SIG-M5 treated with dmso at 0.1 percent for 504 hours (cell line): ENCODE measurements at regions not wholly inside any gene's neighbourhood (a gene's known extent, or its start where the extent isn't known, plus 50 kb on each side); places are given as distances from the start of the nearest gene placed in this dataset.
A peak's percentile ranks its signal among the peaks of the same experiment; 100 is the strongest.

ENCODE experiments used
- DNase-seq: peaks from one replicate; lab custom pipeline; 2025; ENCODE audit not compliant: unreplicated experiment; lab: John Stamatoyannopoulos, UW

DNA sequence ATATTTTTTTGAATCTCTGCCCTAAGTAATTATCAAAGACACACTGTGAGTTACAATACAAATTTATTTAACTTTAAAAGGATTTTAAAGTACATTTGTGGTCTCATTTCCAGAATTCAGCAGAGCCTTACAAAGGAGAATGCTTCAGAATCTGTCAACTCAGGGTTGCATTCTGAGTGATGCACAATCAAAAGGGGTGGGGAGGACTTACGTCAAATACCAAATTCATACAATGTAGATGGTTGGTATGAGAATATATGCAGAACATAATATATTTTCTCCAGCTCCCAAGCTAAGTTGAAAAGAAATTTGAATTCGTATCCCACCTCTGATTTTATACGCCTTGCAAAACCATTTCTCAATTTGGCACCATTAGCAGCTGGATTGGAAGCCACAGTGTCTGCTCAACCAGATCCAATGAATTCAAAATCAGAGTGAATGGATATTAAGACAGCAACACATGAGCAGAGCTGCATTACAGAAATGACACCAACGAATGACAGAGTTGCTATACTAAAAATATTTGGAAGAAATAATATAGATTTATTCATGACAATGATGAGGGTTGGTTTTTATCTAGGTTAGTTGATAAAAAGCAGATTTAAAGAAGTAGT lies 110.4 kb upstream of the CFAP20DC start:
- DNase-seq = no peak

DNA sequence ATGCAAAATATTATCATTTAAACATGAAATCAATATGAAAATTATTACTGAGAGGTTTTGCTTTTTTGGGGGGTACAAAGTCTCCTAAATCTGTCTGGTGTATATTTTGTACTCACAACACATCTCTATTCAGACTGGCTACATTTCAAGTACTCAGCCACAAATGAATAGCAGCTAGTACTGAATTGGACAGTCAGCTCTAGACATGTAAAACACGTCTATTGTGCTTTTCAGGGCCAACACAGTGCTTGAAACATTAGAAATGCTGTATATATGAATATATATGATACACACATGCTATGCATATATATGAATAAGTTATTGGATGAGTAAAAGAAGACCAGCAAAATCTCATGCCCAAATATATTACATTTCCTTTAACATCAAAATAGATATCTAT lies 103.8 kb upstream of the CFAP20DC start:
- no peak for DNase-seq

DNA sequence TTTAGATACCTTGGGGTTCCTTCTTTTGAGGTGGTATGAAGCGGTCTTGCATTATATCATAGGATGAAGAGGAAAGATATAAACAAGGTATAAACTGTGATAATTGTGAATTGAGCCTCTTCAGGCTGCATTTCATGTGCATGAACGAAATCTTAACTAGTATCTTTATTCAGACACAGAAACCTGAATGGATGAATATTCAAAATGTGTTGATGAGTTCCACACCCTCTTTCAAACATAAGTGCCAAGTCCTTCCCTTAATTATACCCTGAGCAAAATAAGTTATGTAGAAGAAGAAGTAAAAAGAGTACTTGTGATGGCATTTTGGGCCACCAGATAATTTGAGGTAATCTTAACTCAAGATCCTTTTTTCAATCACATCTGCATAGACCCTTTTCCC lies 103.1 kb upstream of the CFAP20DC start:
- DNase-seq = no peak

DNA sequence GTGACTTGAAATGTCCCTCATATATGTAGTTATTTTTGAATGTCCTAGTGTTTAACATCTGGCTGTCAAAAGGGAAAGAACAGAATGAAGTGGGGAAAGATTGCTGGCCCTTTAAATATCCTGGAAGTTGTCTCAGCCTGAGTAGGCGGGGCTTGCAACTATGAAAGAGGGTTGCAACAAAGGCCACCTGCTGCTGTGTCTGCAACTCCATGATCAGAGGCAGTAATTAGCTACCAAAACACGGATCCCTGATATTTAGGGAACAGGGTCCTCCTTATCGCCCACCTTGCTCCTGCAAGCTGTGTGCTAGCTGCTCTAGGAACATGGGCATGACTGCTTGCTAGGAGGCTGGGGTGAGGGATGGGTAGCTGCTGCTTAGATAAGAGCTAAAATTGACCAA lies 100.2 kb upstream of the CFAP20DC start:
- DNase-seq = no peak

DNA sequence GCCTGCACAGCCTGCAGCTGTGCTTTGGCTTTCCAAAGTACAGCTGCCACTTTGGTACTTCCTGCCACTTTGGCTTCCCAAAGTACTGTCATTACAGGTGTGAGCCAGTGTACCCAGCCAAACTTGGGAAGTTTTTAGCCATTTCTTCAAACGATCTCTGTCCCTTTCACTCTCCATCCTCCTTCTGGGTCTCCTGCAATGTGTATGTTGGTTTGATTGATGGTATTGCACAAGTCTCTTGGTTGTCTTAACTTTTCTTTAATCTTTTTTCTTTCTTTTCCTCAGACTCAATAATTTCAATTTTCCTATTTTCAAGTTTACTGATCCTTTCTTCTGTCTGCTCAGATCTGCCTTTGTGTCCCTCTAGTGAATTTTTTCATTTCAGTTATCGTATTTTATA lies 99.3 kb upstream of the CFAP20DC start:
- DNase-seq = no peak

DNA sequence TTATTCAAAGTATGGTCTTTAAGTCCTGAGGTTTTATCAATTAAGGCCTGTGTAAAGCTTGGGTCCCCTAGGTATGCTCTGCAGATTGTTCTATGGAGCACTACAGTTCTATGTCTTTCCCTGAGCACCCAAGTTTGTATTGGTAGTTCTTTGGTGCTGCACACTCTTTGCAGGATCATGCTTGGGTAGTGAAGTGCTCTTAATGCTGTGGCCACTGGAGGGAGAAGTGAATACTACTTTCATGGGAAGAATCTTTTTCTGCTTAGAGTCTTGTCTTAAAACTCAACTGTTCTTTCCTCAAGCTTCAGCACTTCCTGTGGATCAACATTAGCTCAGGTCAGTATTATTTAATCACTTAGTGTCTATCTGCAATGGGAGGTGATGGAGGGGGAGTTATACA lies 93.6 kb upstream of the CFAP20DC start:
- DNase-seq = peak; percentile 1

DNA sequence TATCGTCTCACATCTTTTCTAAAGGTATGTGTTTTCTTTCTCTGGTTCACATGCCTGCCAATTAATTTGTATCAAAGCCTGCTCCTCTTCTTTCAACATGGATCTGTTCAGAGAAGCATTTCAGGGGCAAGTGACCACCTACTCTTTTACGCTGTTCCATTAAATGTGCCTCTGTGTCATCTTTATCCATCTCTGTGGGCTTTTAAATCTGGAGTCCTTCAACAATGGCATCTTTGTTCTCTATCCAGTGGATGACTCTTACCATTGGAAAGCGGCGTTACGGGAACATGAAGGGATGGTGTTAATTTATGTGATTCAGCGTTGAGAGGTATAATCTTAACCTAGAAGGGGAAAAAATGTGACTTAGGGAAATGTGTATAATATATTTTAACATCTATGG lies 92.7 kb upstream of the CFAP20DC start:
- DNase-seq = no peak

DNA sequence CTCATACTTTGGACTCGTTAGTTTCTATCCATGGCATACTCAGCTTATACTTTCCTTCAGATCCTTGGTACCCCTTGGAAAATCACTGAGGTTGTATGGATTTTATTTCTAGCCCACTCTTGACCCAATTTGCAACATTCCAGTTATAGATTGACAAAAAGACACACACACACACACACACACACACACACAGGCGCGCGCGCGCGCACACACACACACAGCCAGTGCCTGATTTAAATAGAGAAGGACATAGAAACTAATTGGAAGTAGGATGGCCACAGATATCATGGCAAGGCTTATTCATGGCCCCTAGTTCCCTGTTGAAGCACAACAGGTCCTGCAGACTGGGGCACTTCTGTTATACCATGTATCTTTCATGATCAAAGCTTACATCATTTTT lies 89.1 kb upstream of the CFAP20DC start:
- DNase-seq = no peak

DNA sequence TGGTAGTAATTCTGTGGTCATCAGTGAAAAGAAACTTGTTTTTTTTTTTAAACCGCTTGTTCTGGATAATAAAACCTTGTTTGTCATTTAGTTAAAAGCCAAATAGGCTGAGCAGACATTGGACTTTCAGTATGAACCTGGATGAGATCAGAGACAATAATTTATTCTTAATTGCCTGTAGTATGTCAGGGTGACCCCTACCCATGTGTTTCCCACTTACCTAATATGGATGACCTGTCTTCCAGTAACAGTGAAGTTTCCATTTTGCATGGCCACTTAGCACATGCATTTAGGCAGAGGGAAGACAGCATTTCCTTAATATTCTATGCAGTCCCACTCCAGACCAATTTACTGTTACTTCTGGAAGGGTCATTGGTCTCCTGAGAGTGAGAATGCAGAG lies 87.6 kb upstream of the CFAP20DC start:
- DNase-seq = no peak

DNA sequence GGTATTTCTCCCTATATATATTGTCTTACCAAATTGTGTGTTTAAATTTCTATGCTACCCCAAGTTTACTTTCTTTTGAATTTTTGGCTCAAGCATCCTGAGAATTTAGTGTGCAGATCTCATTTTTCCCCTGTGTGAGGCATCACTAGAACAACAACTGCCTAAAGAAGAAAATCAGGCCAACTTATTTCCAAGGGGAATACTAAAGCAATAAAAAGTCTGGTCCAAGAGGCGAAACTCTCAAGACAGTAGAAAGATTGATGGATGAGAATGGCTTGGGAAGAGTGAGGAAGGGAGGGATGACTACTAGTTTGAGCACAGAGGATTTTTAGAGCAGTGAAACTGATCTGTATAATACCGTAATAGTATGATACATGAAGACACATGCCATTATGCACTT lies 86.3 kb upstream of the CFAP20DC start:
- DNase-seq = no peak

DNA sequence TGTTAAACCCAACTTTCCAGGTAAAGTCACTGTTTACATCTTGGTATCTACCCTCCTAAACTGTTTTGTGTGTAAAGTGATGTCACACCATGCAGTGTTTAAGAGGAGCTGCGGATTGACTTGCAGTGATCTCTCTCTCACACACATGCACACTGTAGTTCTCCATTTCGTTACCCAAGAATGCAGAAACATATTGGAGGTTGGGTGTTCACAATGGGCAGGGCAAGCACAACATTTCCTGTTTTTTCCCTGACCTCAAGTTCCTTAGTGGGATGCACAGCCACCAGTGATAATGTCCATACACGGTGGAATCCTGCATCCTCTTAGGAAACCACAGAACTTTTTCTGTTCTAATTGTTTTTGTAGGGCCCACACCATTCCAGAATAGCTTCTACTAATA lies 85.3 kb upstream of the CFAP20DC start:
- no peak for DNase-seq

DNA sequence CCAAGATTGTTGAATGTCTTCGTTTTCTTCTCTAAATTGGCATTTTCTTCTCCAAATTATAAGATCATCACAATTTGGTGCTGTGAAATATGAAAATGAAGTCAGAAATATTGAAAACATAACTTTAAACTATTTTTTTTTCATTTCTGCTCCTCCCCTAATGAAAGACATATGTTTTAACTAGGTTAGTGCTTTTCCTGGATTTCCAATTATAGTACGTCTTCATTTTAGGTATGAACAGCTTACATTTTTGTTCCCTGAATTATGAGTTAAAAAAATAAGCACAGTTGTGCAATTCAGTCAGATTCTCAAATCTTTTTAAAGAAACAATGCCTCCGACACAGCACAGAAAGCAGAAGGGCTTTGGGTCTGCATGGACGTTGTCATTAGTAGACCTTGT lies 83.5 kb upstream of the CFAP20DC start:
- DNase-seq = no peak

DNA sequence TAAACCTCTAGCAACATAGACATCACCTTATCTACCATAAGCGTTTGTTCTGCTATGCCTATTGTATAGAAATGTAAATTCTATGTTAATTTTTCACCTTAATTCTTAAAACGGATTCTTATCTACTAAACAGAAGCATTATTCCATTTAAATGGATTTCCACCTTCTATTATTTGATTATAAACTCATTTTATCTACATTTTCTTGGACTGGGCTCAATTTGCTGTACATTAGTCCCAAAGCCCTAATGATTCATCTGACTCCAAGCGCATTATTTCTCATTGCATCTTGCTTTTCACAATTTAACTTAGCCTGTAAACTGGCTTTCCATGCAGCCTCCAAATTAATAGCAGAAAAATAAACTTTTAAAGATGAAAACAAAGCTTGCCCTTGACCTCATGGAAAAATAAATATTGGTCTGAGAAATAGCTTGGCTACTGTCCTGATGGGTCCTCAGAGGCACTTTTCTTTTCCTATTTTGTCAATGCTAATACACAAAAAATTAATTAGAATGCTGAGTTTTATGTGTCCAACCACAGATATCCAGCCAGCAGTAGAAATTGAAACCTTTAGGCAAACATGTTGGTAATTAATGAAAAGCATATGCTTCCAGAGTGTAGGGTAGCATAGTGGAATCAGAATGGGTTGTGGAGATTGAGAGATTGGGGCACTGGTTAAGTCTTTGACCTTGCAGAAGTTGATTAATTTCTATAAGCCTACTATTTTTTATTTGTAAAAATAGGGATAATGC lies 81.4 kb upstream of the CFAP20DC start:
- no peak for DNase-seq

DNA sequence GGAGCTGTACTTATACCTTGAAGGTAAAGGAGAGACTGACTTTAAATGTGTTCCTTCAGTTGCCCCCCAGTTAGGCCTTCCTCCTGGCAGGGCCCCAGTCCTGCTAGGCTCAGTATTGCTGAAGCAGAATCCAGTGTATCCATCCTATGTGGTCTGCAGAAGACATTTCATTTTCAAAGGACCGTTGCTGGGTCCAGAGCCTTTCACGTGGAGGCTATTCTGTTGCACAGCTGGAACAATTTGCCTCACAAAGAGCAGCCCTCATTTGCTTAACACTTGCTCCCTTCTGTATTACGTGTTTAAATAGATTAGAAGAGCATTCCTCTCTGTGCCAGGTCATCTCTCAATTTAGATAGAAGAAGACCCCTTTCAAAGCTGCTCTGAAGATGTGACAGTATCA lies 78.9 kb upstream of the CFAP20DC start:
- no peak for DNase-seq

DNA sequence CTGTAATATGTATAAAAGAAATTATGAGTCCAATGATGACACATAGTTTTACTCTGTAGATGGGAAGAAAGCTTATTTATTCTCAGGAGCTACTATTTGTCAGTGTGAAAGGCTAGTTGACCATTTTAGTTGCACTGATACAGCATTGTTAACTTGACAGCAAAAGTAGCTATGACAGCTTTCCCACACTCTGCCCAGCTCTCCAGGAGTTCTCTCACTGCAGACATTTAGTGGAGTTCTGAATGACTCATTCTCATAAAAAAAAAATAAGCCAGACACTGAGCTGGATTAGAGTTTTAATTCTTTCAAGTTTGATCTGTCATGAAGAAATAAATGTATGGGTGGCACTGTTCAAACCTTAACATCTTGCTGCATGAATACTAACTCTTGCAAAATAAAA lies 77.2 kb upstream of the CFAP20DC start:
- no peak for DNase-seq

DNA sequence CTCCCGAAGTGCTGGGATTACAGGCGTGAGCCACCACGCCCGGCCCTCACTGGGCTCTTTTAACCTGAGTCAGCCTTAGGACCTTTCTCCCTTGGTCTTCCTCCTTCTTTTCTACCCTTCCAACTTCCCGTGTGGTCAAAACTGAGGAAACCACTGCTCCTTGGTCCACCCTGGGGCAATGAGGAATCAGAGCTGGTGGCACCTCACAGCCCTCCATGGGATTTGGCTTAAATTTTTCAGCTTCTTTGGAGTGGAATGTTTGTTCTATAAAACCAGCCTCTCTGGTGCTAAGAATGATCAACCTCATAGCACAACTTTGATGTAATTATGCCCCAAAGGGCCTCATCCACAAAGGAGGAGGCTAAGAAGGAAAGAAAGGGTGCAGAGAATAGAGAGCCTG lies 76.6 kb upstream of the CFAP20DC start:
- DNase-seq = no peak

DNA sequence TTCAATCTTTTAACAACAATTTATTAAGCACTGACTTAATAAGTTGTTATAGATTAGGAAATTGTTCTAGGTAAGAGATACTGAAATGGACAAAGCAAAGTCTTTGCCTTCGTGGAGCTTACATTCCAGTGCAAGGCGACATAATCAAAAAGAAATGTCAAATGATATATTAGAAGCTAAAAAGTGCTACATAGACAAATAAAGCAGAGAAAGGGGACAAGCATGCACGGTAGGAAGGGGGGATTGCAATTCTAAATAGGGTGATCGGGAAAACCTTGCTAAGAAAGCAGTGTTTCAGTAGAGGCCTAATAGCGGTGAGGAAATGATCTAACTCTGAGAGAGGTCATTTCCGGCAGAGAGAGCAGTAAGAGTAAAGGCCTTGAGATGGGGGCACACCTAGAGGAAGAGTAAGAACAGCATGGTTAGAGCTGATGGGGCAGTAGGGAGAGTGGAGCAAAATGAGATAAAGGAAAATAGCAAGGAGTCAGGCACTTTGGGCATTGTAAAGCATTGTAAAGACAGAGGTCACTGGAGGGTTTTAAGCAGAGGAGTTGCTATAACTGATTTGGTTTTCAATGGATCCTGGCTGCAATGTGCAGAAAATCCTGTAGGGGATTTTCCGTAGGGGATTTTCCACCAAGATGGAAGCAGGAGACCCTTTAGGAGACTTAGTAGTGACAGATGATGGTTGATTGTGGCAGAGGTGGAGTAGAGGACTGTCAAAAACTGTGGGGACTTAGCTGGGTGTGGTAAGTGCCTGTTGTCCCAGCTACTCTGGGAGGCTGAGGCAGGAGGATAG lies 71.7 kb upstream of the CFAP20DC start:
- no peak for DNase-seq

DNA sequence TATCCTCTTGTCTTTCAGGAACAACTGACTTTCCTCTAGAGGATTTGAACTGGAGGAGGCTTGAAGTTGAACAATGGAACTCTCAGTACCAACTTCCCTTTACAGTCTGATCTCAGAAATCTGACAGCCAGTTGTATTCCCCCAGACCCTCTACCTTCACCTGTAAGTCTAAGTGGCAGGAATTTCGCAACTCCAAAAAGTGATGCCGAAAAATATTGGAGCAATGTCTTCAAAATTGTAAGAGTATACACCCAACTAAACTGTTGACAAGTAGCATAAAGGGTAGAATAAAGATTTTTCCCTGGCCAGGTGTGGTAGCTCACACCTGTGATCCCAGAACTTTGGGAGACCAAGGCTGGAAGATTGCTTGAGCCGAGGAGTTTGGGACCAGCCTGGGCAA lies 69.1 kb upstream of the CFAP20DC start:
- no peak for DNase-seq

DNA sequence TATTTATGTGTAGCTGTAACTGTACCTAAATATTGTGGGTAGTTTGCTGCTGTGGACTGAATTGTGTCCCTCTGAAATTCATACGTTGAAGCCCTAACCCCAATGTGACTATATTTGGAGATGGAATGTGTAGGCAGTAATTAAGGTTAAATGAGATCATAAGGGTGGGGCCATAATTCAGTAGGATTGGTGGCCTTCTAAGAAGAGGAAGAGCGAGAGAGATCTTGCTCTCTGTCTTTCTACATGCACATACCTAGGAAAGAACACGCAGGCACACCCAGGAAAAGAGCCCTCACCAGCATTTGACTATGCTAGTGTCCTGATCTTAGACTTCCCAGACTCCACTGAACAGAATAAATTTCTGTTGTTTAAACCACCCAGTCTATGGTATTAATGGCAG lies 67.6 kb upstream of the CFAP20DC start:
- DNase-seq = no peak

DNA sequence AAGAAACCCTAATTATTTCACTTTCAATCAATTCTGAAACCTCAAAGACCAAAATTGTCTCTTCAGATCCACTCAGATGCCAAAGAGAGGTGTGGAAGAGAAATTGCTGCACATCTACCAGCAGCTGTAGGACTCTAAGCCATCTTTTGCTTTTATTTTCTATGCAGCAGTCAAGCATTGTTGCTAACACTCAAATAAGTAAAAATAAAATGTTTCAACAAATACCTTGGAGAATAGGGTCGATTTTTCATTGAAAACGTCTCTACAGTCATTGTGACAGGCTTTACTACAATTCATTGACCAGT lies 66.4 kb upstream of the CFAP20DC start:
- no peak for DNase-seq

DNA sequence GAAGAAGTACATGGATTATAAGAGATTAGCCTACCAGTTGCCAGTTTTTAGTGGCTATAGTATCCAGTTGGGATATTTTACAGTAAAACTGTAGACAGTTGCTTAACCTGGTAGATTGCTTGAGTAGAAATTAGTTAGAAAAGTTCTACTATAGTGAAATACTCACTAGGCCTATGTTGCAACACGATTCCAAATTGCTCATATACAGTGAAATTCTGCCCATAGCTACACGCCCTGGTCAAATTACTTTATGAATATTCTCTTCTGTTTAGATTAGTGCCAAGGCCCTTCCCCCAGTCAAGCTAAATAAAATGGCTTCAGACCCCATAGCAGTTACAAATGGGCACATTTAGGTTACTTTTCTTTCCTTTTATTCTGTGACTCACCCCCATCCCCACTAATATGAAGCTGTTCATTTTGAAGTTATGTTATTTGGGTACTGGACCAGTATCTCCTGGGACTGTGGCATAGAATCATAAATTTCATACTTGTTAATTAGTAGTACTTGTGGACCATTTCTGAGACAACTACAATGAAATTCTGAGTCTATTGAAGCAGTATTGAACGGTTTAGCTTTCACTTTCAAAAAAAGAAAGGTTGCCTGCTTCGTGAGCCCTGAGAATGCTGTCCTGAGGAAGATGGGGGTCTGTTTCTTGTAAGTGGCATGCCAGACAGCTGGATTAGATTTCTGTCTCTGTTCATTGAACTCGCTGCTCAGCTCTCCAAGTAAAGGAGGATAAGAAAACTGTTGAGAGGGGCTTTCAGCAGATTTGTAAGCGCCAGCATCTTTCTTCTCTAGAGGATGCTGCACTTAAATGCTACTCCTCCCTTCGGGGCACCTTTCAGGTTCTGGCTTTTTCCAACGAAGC lies 65.8 kb upstream of the CFAP20DC start:
- DNase-seq = no peak
